GM19397 (cell line): ENCODE measurements at regions not wholly inside any gene's neighbourhood (a gene's known extent, or its start where the extent isn't known, plus 50 kb on each side); places are given as distances from the start of the nearest gene placed in this dataset.
"Not testable (repeated sequence)": the region's sequence is repeated elsewhere in the genome, so short reads cannot be mapped to it uniquely, and the experiment has no call there.

Experiments used
- ATAC-seq: cut with Tn5 transposase; IDR thresholded peaks from one replicate; pipeline ENCODE4 v1.9.1; 2021; ENCODE audit warnings: mild to moderate bottlenecking, moderate library complexity; ENCODE audit not compliant: unreplicated experiment

DNA sequence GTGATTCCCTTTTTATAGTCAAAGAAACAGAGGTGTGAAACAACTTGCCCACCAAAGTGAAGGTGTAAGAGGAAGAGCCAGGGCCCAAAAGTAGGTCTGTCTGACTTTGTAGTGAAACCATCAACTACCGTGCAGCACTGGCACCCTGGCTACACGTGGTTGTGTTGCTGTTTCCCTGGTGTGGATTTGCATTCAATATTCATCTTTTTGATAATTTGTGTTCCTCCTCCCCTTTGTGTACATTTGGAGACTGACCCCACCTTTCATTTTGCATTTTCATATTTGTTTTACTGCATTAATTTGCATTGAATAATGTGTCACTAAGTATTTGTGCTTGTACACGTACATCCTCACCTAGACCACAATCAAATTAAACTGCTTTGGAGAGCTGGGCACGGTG is 873.8 kb upstream of the WWC1 start:
- ATAC-seq: no peak

DNA sequence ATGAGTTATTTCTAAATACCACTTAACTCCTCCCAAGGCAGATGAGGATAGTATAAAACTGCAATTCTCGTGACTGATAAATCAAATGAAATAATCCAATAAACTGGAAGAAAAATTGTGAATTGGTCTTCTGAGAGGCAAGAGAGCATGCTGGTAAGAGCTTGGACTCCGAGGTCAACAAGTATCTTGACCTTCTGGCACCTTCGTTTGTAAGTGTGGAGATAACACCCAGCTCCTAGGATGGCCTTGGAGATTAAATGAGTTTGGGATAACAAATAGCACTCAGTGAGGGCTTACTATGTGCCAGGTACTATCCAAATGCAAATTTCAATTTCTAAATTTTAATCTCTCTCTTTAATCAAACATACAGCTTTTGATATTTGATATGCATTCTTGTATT is 866.3 kb upstream of the WWC1 start:
- no peak for ATAC-seq

DNA sequence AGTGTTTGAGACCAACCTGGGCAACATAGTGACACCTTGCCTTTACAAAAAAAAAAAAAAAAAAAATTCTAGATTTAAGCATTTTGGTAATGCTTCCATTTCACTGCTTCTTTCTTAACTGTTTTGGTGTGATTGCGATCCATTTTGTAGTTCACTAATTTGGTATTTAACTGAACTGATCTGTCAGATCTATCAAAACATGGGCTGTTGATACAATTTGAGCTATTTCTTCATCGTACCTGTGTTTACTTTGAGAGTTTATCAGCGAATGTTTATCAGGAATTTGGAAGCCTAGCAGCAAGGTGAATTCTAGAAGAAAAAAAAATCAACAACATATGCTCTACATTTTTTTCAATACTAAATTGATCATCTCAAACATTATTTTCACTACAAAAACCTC is 864.9 kb upstream of the WWC1 start:
- no peak for ATAC-seq

DNA sequence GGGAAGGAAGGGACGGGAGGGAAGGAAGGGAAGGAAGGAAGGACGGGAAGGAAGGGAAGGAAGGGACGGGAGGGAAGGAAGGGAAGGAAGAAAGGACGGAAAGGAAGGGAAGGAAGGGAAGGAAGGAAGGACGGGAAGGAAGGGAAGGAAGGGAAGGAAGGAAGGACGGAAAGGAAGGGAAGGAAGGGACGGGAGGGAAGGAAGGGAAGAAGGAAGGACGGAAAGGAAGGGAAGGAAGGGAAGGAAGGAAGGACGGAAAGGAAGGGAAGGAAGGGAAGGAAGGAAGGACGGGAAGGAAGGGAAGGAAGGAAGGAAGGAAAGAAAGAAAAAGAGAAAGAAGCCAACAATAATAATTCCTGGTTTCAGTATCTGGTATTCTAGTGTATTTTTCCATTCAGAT is 863.8 kb upstream of the WWC1 start:
- ATAC-seq: not testable (repeated sequence)

DNA sequence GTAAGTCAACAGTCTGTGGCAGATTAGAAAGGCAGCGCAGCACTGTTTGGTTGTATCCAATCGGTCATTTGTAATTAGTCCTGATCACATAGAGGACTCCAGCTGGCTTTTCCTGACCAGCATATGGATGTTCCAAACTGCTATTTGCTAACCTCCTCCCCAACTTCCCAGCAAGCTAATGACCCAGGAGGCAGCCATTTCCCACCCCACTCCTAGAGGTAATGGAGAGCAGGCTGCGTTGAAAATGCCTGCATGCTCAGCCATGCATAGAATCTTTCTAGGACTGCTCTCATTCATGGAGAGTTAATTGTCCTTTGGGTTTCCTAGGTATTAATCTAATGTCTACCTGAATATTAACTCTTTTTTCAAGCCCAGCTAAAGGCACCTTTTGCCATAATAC is 850.6 kb upstream of the WWC1 start:
- no peak for ATAC-seq

DNA sequence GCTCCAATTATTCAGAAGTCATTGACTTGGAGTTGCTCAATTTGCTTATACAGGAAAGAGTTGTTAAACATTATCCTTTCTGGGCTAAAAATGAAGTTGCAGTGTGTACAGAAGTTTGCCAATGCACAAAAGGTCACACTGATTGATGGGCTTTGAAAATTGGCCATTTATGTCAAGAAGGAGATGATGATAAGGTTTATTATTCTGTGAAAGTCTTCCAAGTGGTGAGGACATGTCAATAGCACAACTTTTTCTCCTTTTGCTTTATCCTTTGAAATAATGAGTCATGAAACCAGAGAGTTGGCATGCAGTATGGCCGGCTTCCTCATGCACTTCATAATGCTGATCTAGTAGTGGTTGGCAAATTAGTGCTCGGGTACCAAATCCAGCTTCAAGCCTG is 848.5 kb upstream of the WWC1 start:
- no peak for ATAC-seq

DNA sequence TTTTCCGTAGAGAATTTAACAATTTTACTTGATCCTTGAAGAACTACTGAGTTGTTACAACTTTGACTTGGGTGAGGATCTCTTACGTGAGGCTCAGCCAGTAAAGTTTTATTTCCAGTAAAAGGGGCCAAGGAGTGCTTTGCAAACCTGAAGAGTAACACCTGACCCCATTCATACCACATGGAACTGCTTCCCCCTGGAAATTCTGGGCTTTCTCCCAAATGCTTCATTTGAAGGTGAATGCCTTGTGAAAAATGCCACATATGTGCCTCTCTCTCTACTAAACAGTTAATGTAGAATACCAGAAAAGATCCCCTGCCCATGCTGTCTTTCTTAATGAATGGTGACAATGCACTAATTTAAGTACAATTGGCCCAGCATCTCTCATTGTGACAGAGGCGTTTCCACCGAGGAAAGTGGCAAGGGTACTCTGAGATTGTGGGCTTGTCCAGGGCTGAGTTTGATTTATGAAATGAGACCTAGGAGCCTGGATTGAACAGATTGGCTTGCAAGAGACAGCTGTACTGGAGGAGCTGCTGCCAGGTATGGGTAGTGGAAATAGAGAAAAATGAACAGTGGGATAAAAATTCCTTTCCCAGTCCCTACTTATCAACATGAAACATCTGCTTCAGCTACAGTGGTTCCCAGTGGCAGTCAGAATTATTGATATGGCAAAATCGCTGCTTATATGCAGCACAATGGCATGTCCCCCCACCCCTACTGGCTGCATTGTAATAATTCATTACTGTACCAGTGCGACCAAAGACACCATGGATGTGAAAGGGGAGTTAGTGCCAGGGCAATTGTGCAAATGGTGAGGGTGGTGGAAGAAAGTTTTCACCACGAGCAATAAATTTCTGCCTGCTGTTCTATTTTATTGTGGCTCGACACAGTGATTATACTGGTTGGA is 843.7 kb upstream of the WWC1 start:
- ATAC-seq: no peak

DNA sequence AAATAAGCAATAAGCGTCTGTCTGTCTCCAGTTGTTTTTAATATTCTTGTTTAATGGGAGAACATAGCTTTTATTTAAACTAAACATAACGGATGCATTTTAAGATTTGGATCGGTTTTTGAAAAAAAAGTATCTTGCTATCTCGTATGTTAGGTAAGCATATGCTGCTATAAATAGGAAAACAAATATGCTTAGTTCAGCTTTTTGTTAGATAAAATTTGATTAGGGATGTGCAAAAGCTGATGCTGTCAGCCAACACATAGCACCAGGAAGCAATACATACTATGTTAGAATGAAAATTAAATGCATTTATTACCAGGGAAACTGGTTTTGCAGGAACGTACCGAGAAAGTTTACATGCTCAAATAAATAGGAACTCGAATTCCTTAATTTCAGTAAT is 843.1 kb upstream of the WWC1 start:
- no peak for ATAC-seq

DNA sequence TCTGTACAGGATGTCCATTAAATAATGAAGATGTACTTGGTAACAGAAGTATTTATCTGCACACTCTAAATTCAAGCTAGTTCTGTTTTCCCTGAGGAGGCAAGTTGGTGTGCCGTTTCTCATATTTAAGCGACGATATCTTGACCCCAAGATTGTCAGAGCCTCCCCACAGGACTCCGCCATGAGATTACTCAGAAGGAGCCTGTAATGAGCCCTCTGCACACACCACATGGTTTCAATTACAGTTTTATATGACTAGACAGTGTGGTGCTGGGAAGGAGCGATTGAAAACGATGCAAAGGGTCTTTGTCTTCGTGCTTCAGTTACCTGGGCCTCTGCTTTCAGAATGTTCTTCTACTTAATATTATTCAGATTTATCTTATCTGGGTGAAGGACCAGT is 840.4 kb upstream of the WWC1 start:
- no peak for ATAC-seq

DNA sequence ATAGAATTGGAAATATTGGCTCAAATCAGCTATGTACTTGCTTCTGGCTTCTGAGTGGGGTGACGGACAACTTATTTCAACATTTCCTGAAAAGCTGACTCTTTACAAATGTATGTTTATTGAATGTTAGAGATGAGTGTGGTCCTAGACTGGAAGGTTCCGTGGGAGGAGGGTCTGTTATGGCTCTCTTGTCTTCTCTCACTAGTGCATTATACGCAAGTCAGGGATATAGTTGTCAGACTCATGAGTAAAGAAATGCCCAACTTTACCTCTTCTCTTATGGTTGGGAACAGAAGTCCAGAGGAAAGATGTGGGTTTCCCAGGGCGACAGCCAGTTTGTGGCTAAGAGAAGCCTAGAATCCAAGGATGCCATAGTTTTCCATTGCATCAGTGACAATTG is 839.3 kb upstream of the WWC1 start:
- ATAC-seq: no peak

DNA sequence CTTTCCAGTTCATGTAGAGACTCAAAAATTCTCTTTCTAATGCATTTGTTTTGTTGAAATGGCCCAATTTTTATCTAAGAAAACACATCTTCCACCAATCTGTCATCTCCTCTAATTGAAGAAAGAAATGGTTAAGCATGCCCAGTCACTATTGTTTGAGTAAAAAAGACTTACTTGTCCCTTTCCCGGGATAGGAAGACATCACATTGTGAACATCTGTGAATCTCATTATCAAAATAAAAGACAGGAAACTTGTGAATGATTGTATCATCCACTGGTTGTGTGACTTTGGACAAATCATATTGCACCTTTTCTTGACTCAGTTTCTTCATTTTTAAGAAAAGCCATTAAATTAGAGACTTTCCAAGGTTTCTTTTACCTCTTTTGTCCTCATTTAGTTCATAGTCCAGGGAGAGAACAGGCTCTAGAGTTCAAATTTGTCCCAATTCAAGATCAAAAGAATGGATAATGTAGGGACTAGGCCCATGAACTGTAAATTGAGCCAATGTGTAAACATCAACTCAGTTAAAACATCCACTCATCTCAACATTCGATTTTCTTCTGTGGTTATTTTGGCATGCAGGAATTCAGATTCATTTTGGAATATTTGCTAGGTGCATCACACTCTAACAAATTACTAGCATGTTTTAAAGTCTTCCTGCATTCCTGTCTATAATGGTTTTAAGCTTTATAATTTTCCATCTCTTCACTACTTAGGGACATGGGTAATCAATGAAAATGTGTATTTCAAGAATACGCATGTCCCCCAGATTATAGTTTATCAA is 838.0 kb upstream of the WWC1 start:
- ATAC-seq: no peak

DNA sequence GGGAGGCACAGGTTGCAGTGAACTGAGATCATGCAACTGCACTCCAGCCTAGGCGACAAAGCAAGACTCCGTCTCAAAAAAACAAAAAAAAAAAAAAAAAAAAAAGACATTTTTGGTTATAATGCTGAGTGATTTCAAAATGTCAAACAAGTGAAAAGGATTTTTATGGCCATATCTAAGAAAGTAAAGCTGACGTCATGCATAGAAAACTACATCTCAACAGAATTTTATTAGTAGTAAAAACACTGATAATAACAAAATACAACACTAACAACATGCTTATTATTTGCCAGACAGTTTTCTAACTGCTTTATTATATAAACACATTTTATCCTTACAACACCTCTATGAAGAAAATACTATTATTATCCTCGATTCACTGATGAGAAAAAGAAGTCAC is 833.0 kb upstream of the WWC1 start:
- ATAC-seq: no peak

DNA sequence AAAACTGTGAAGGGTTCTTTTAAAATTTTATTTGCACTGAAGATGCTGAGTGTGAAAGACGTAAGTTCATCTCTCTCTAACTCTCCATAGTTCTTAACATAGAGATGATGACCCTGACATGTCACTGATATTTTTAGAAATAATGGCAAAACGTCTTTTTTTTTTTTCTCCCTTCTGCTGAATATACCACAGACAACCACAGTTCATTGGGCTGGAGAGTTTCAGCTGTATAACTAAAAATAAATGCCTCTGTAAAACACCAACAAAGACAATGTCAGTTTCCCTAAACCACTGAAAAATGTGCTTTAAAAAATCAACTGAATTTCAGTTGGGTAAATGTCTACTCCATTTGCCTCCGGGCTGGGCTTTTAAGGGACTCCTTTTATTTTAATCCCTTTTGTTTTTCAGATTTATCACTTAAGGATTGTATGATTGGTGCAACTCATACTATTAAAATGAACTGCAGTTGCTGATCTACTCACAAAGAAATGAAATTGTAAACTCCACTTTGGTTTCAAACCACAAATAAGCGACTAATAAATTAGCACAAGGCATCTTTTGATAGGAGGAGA is 830.9 kb upstream of the WWC1 start:
- no peak for ATAC-seq

DNA sequence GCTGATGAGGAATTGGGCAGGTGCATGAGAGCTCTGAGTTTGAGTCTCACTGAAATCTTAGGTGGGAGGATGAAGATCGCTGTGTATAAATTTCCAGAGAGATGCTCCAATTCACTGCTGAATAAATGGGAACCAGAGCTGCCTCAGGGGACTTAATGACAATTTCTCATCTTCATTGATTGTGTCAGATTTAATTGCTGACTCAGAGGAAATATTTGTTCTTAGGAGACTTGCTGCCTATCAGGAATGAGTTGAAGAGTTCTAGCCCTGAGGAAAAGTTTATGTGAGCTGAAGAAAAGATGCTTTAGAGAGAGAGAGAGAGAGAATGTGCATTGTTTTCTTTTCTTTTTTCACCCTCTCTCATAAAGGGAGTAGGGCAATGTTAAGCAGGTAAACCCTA is 827.5 kb upstream of the WWC1 start:
- no peak for ATAC-seq

DNA sequence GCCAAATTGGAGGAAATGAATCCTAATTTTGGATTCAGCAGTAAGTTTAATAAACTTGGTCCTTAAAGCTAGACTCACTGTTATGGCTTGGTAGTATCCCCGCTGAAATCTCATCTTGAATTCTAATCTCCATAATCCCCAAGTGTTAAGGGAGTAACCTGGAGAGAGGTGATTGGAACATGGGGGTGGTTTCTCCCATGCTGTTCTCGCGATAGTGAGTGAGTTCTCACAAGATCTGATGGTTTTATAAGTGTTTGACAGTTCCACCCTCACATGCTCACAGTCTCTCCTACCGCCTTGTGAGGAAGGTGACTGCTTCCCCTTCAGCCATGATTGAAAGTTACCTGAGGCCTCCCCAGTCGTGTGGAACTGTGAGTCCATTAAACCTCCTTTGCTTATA is 824.5 kb upstream of the WWC1 start:
- no peak for ATAC-seq

DNA sequence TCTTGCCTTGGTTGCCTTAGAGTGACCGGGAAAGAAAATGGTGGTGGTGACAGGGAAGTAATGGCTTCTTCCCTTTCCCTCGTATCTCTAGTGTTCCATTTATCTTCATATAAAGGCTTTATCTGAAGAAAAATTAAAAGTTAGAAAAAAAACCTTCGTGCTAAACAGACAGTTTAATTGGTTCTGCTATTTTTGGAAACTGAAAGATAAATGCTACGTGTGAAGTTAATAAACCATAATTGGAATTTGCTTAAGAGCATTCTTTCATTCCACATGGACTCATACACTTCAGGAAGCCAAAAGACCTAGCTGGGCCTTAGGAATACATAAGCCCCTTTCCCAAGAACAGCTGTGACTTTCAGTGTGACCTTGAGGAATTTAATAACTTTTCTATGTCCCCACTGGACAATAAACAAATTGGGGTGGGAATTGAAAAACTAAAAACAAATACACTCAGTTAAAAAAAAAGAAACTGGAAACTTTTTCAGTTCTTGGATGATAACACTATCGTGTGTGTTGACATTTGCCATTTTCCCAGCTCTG is 818.8 kb upstream of the WWC1 start:
- ATAC-seq: no peak

DNA sequence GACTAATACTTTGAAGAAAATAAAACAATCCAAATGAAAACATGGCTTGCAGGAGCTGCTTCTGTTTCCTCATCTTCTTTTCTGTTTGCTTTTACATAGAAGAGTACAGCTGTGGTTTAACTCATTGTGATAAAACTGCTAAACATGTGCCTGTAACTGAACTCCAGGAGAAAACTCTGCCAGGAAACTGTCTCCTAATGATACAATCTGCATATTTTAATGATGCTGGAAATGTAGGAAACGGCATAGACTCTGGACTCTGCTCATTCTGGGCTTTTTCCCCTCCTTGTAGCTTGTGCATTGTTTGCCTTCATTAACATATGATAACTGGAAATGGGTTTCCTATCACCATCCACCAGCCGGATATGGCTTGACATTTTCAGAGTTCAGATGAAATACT is 813.3 kb upstream of the WWC1 start:
- ATAC-seq: no peak

DNA sequence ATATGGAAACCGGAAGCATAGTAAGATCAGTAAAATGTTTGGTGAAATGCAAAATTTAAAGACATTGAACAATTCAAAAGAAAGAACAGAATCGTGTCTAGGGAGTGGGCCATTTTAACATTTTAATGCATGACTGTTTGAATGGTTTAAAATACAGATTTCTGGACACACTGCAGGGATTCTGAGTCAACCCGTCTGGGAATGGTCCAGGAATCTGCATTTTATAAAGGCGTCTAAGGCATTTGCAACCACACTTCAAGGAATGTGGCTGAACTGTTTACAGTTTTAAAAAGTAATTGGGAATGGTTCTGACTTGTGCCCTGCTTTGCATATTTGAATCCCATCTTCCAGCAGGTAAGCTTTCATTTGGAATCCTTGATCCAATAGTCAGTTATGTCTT is 811.7 kb upstream of the WWC1 start:
- no peak for ATAC-seq

DNA sequence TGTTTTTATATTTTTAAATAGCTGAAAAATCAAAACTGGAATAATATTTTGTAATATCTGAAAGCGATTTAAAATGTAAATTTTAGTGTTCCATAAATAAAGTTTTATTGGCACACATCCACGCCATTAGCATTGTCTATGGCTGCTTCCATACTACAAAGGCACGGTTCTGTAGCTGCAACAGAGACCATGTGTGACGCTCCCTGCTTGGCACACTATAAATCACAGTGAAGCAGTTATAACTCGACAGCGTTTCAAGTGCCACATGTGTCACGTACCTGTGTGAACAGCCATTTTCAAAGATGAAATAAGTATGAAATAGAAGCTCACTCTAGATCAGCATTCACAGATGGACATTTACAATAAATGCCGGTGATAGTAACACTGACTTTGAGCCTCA is 810.1 kb upstream of the WWC1 start:
- ATAC-seq: no peak

DNA sequence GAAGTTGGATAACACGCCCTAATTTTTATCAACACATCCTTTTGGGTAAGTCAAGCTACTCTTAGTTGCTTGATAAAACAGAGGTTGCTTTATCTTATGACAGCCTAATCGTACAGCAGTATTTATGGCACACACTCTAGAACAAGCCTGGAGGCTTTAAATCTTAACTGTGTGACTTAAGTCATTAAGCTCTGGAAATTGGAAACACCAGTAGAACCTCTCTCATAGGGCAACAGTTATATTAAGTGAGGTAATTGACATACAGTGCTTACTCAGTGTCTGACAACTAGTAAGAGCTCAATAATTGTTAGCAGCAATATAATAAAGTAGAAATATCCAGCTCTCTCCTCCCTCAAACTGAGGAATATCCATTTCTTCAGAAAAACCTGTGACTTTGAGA is 808.9 kb upstream of the WWC1 start:
- ATAC-seq: no peak

DNA sequence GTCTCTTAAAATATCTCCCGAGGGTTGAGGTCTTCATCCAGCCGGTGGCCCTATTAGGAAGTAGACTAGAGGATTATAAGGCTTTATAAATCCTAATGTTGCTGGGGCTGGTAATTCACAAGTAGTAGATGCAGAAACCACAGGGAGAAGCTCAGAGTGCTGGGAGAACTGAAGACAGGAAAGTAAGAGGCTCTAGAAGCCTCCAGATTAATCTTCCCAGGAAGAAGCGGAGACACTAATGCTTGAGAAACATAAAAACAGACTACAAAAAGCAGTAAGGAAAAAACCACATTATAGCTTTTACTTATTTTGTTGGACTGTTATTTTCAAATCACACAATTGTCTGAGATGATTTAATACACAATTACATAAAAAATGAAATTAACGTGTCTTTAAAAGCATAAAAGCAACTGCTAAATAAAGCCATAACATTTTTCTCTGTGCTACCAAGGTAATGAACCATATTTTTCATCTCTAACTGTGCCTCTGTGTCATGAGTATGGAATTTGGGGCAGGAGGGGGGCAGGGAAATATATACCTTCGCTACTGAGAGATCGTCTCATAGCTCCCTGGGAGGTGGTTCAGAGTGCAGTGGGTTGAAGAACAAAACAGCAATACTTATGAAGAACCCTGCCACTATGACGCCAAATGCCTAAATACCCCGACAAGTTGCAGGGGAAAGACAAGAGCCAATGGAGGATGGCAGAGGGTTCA is 806.2 kb upstream of the WWC1 start:
- no peak for ATAC-seq
